Chondrocyte (in vitro differentiated cells): ENCODE measurements at regions not wholly inside any gene's neighbourhood (a gene's known extent, or its start where the extent isn't known, plus 50 kb on each side); places are given as distances from the start of the nearest gene placed in this dataset.

Experiments
- DNase-seq: peaks from one replicate; pipeline ENCODE4 v3.0.0; 2021; ENCODE audit warnings: mixed read lengths, low spot score
- H3K27ac Mint-ChIP-seq: one replicate; pipeline ENCODE4 v1.8.0; 2021; ENCODE audit warnings: mild to moderate bottlenecking, moderate library complexity, mixed read lengths; ENCODE audit not compliant: unreplicated experiment
- H3K27me3 Mint-ChIP-seq: 2 replicates; pipeline ENCODE4 v1.8.0; 2021; ENCODE audit warnings: low read depth, mixed read lengths
- H3K36me3 Mint-ChIP-seq: 2 replicates; pipeline ENCODE4 v1.8.0; 2021; ENCODE audit warnings: low read depth, mixed read lengths
- H3K4me1 Mint-ChIP-seq: 2 replicates; pipeline ENCODE4 v1.8.0; 2021; ENCODE audit warnings: low read depth, mild to moderate bottlenecking, mixed read lengths
- H3K4me3 Mint-ChIP-seq: one replicate; pipeline ENCODE4 v1.8.0; 2021; ENCODE audit warnings: mild to moderate bottlenecking, moderate library complexity, mixed read lengths; ENCODE audit not compliant: unreplicated experiment
- H3K9me3 Mint-ChIP-seq: 2 replicates; pipeline ENCODE4 v1.8.0; 2021; ENCODE audit warnings: low read depth, mixed read lengths
- CTCF ChIP-seq: fragments of 200-600 bp; sonication (generic); IDR thresholded peaks from 2 replicates; pipeline ENCODE4 v1.5.0; 2021; ENCODE audit warnings: antibody characterized with exemption, mild to moderate bottlenecking, moderate library complexity

- H3K4me1 Mint-ChIP-seq, result no peaks in the 10 kb centered on the region
- H3K36me3 Mint-ChIP-seq, result no peaks in the 10 kb centered on the region
- H3K9me3 Mint-ChIP-seq, result no peaks in the 10 kb centered on the region
- H3K27ac Mint-ChIP-seq, result no peak overlapping the region
- no peak for TF ChIP-seq CTCF
- H3K4me3 Mint-ChIP-seq, result no peak overlapping the region
- DNase-seq, result no peak
- H3K27me3 Mint-ChIP-seq, result peaks cover 4% of the 10 kb centered on the region
These were observed 338.8 kb downstream of the CYRIA start for GRCh38 chr2:16326711-16327300.

DNA sequence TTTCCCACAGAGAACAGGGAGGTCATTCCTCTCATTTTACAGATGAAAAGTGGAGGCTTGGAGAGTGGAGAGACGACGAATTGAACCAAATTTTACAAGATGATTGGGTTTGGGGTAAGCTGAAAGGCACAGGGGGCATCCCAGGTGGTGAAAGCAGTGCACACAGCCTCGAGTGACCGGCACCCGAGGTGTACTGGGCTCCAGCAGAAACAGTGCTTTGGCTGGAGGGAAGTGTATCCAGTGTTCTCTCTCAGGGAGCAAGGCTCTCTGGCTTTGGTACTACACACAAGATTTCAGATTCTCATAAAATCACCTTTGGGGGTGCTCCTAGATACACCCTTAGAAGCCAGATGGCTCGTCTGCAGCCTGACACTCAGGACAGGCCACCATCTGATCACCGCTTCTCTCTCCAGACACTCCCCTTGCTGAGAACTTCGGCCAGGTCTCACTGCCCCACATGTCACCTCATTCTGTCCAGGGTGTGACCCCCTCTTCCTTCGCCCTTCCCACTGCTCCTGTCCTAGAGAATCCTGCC lies 339.6 kb downstream of the CYRIA start:
- Mint-ChIP-seq H3K36me3 (no peaks in the 10 kb centered on the region), H3K4me3 (no peak overlapping the region), H3K27ac (no peak overlapping the region), H3K4me1 (no peaks in the 10 kb centered on the region), H3K9me3 (no peaks in the 10 kb centered on the region), H3K27me3 (peaks cover 4% of the 10 kb centered on the region)
- TF ChIP-seq CTCF, result no peak
- no peak for DNase-seq

- Mint-ChIP-seq H3K9me3 (no peaks in the 10 kb centered on the region), H3K4me1 (no peaks in the 10 kb centered on the region), H3K27me3 (peaks cover 4% of the 10 kb centered on the region), H3K4me3 (no peak overlapping the region), H3K36me3 (no peaks in the 10 kb centered on the region), H3K27ac (no peak overlapping the region)
- no peak for TF ChIP-seq CTCF
- DNase-seq, result no peak
These were observed 340.3 kb downstream of the CYRIA start for GRCh38 chr2:16325016-16325975.

- DNase-seq, result no peak
- Mint-ChIP-seq H3K27me3 (peaks cover 4% of the 10 kb centered on the region), H3K4me3 (no peak overlapping the region), H3K4me1 (no peaks in the 10 kb centered on the region), H3K27ac (no peak overlapping the region), H3K9me3 (no peaks in the 10 kb centered on the region), H3K36me3 (no peaks in the 10 kb centered on the region)
- no peak for TF ChIP-seq CTCF
These were observed 341.1 kb downstream of the CYRIA start for GRCh38 chr2:16324544-16324937.
